ENCODE measurements at regions not wholly inside any gene's neighbourhood (a gene's known extent, or its start where the extent isn't known, plus 50 kb on each side); places are given as distances from the start of the nearest gene placed in this dataset.

DNA sequence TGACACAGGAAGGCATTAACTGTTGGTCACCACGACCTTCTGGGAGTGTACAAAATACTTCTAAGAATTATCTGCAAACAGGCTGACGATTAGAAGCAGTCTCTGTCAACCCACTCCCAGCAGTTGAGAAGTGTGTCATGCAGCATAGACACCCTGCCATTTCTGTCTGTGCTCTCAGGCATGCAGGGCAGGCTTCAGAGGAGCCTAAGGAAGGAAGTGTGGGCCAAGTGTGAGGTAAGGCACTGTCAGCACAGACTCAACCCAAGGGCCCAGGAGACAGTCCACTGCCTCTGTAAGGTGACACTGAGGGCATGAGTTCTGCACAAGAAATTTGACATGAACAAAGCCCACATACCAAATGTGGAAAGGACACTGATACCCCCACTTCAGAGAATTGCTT, 109.0 kb upstream of the VIPR2 start:
- no peak for DNase-seq

- DNase-seq, result no peak
Observed at GRCh38 chr7:159250471-159250870, 105.8 kb upstream of the VIPR2 start.

GRCh38 chr7:159249671-159250070, 105.0 kb upstream of the VIPR2 start:
- no peak for DNase-seq

GRCh38 chr7:159247910-159248309, 103.2 kb upstream of the VIPR2 start:
- no peak for DNase-seq

- DNase-seq, result no peak
Observed at GRCh38 chr7:159246702-159247480, 102.2 kb upstream of the VIPR2 start.

GRCh38 chr7:159240962-159241361, 96.3 kb upstream of the VIPR2 start:
- no peak for DNase-seq

DNA sequence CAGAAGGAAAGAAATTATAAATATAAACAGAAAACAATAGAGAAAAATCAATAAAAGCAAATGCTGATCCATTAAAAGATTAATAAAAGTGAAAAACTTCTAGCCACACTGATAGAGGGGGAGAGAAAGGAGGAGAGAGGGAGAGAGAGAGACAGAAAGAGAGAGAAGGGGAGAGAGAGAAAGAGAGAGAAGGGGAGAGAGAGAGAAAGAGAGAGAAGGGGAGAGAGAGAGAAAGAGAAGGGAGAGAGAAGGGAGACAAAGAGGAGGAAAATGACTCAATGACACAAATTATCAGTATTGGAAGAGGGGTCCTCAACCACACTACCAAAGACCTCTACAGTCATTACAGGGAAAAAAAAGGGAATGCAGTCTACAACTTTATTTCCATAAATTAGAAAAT, 94.4 kb upstream of the VIPR2 start:
- no peak for DNase-seq

- DNase-seq, result no peak
Observed at GRCh38 chr7:159238541-159238940, 93.9 kb upstream of the VIPR2 start.

GRCh38 chr7:159237022-159237653, 92.5 kb upstream of the VIPR2 start:
- DNase-seq, result no peak

DNA sequence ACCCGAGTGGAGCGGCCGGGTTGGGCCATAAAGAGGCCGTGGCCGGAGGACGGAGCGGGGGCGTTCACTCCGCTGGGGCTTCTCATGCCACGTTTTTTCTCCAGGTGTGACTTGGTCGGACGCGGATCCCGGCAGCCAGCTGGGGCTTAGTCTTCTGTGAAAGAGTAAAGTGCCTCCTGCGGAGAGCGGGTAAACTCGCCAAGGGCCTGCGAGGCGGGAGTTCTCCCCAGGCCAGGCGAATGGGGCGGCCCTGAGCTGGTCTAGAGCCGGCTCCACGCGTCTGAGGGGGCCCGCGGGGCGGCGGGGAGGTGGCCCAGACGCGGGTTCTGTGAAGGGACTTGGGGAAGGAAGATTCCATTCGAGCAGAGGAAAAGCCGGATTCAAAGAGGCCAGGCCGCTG, 86.3 kb upstream of the VIPR2 start:
- DNase-seq, result no peak

DNA sequence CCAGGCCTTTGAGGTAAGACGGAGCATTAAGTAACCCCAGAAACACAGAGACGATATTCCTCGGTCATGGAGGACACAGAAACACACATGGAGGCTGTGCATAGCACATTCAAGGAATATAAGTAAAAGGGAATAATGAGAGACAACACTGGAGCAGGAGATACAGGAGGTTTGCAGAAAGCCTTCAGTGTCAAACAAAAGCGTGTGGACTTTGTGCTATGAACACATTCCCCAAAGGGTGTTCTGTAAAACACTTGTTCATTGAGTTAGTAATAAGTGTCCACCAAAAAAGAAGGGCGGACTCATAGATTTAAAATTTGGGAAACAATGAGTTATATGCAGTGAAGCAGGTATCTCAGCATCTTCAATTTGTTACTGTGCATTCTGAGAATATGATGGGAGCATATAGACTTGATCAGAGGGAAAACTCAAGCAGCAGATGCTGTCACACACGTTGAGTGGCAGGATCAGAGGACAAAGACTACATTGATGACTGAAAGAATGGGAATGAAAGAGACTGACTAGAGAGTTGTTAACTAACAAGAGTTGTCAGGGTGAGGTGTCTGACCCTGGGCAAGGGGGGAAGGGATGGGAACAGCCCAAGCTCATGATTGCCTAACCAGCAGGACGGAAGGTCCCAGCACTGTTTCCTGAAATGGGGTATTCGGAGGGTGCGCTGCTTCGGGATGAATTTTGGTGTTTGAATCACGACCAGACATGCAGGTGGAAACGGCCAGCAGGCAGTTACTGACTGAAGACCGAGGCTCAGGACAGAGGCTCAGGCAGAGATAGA, 85.2 kb upstream of the VIPR2 start:
- DNase-seq, result no peak

DNA sequence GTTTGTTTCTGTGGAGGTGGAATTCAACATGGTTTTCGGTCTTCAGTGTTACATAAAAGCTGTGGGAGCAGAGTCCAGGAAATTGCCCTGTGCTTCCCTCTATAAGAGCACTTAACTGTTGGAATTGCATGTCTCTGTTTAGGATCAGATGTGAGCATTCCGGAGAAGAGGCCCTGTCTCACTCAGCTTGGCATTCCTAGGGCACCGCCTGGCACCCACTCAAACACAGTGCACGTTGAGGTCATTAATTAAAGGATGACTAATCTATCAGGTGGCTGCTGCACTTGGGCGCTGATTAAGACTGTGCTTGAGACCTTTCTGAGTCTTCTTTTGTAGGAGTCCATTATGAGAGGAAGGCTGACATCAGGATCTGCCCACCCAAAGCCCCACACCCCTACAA, 82.8 kb upstream of the VIPR2 start:
- no peak for DNase-seq

- DNase-seq, result no peak
Observed at GRCh38 chr7:159226011-159226702, 81.5 kb upstream of the VIPR2 start.

DNA sequence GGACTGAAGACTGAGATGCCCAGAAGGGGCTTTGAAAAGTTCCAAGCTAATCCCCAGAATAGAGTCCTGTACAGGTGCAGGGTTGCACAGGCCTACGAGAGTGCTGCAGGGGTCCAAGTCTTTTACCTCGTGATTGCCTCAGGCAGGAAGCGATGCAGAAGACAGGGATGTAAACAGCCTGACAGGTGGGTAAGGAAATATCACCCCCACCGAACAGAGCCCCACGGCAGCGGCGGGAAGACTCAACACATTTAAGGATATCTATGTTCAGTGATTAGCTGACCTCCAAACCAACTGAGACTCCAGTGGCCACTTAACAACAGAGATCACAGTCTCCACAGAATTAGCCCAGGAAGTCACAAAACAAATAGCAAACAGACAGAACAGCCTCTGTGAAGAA, 73.9 kb upstream of the VIPR2 start:
- no peak for DNase-seq

DNA sequence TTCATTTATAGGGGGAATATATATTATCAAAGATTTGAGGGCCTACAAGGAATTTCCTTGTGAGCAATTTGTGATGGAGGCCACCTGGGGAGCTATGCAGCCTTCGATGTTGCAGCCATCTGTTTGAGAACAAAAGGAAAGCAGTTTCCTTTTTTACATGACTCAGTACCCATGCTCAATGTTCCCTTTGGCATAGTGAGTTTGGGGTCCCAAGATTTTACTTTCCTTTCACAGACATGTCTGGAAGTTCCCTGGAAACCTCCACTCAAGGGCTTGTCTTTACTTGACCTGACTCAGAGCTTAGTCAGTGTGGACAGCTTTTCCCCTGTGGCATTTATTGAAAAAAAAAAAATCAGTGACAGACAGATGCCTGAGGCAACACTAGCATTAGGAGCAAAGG, 73.5 kb upstream of the VIPR2 start:
- DNase-seq, result no peak

DNA sequence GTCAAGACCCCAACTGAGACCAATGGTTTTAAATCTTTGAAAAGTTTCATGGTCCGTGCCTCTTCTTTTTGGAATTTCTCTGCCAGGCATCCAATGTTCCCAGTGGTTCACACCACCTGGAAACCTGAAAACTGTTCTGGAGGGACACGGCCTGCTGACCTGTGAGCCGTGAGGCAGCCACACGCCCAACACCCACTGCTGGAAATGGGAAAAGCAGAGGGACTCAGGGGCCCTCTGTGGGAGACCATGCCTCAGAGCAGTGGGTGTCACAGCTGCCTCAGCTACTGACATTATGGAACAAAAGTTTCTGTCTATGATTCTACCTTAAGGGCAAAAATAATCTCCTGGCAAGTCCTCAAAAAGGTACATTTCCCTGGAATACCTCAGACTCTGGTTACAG, 70.4 kb upstream of the VIPR2 start:
- no peak for DNase-seq

DNA sequence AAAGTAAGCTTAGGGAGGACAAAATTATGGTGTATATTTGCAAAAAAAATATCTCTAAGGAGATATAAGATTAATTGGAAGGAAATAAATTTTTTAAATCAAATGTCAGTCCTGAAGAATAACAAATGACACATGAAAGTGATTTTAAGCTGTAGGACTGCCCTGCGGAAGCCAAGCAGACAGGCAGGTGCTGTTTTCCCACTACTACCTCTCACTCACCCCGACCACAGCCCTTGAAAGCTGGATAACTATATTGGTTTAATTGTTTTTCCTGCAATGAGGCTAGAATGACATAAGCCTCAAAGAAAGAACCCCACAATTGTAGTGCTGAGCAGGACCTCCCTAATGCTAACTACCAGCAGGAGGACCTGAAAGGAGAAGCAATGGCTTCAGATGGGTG, 68.6 kb upstream of the VIPR2 start:
- no peak for DNase-seq

DNA sequence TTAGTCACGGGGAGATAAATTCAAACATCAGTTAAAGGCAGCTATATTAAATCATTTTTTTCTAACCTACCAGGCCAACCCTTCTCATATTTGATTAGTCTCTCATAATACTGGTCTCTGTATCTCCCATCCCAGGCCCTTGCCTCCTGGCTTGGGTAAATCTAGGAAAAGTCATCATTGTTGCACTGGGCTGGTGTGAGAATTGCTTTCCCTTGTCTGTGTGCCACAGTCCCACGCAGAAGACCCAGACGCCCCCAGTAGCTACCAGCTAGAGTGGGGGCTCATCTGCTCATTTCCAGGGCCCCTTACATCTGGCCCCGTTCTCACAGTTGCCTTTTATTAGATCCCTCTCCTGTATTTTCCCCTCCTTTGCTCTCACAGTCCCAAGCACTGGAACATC, 67.6 kb upstream of the VIPR2 start:
- no peak for DNase-seq

DNA sequence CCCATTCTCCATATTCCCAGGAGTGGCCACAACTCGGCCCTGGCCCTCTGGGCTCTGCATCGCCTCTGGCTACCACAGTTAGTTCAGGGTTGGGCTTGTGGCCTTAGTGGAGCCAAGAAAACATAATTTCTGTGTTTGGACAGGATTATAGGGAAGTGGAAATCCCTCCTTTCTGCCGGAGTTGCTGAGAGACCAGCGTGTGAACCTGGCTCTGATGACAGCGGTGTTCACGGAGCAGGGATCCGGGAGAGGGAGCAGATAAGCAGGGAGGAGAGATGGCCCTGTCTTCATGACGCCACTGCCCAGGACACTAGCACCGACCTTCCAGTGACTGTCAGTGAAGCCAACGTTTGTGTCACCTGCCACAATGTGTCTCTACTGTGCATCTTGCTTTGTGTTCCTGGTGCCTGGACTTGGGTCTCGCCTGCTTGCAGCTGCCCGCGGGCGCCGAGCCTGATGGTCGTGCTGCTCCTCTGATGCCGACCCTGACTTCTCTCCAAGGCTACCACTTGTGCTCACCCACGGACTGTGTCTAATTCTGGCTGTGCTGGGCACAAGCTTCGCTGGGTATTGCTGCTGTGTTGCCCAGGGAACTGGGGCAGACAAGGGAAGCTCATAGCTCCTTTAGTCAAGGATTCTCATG, 67.0 kb upstream of the VIPR2 start:
- DNase-seq, result no peak

DNA sequence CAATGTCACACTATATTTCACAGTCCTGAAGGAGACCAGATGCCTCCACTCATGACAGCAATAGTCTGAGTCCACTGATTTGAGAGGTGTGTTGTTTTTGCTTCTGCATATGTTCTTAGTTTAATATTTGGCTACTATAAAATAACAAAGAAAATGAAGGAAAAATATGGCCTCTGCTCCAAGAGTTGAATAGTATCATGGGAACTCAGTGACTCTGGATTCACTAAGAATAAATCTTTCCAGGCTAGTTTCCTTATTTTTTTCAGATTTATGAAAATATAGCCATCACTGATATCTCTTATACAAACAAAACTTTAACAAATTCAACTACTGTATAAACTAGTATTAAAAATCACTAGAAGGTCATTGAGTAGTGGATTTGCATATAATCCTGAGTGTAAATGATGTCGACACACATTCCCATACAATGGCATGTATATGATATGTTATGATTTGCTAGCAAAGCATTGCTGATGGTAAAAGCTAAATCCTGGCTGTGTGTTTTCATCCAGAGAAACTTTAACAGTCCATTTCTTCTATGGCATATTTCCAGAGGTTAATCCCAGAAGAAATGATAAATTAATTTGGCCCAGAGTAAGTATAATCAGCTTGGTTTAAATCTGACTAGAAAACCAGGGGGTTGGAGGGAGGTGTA, 66.0 kb upstream of the VIPR2 start:
- no peak for DNase-seq

- no peak for DNase-seq
Observed at GRCh38 chr7:159209429-159209828, 64.8 kb upstream of the VIPR2 start.

- DNase-seq, result no peak
Observed at GRCh38 chr7:159207951-159208350, 63.3 kb upstream of the VIPR2 start.

Data from activated naive CD4-positive, alpha-beta T cell treated with Interleukin-2 at 50 U/mL for 16 hours (primary cell).